DOHH2 (cell line): ENCODE measurements at regions not wholly inside any gene's neighbourhood (a gene's known extent, or its start where the extent isn't known, plus 50 kb on each side); places are given as distances from the start of the nearest gene placed in this dataset.

ENCODE experiments used
- EZH2phosphoT487 ChIP-seq: fragments of 200-600 bp; sonication (generic); IDR thresholded peaks from 2 replicates; pipeline ENCODE4 v1.6.1; 2017; ENCODE audit warnings: borderline replicate concordance, mild to moderate bottlenecking, antibody characterized with exemption, low read length, moderate library complexity, mixed read lengths
- TF ChIP-seq, protein P1 (sequence below): fragments of 200-600 bp; sonication (generic); IDR thresholded peaks from one replicate; pipeline ENCODE4 v1.5.1; 2014; ENCODE audit warnings: antibody characterized with exemption, mild to moderate bottlenecking, low read depth, low read length; ENCODE audit not compliant: poor library complexity, severe bottlenecking

DNA sequence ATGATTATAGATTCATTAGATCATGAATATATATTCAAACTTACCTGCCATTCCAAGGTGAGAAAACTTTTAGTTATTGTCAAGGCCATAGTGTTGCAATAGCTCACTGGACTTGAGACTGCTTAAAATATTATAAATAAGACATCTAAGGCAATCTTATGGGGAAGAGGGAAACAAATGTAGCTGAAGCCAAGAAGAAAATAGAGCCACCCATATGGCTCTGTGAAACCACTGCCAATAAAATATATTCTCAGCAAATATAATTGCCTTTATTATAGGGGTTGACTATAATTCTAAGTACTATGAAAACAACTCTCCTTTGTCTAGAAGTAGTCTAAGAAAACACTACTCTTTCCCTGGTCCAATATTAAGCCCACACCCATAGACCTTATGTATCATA lies 938.5 kb downstream of the FSTL5 start:
- TF ChIP-seq, protein P1, sequence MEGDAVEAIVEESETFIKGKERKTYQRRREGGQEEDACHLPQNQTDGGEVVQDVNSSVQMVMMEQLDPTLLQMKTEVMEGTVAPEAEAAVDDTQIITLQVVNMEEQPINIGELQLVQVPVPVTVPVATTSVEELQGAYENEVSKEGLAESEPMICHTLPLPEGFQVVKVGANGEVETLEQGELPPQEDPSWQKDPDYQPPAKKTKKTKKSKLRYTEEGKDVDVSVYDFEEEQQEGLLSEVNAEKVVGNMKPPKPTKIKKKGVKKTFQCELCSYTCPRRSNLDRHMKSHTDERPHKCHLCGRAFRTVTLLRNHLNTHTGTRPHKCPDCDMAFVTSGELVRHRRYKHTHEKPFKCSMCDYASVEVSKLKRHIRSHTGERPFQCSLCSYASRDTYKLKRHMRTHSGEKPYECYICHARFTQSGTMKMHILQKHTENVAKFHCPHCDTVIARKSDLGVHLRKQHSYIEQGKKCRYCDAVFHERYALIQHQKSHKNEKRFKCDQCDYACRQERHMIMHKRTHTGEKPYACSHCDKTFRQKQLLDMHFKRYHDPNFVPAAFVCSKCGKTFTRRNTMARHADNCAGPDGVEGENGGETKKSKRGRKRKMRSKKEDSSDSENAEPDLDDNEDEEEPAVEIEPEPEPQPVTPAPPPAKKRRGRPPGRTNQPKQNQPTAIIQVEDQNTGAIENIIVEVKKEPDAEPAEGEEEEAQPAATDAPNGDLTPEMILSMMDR: no peak
- no peak for TF ChIP-seq EZH2phosphoT487
